Upper lobe of left lung (tissue), 6 donors: ENCODE measurements at regions not wholly inside any gene's neighbourhood (a gene's known extent, or its start where the extent isn't known, plus 50 kb on each side); places are given as distances from the start of the nearest gene placed in this dataset.

Experiments used
- ATAC-seq, 2 donors: fragments of 200-7000 bp; cut with Tn5 transposase; one replicate each; pipeline ENCODE4 v1.9.1; 2022; ENCODE audit warnings: mild to moderate bottlenecking in 2 of 2, moderate library complexity in 2 of 2; ENCODE audit not compliant: low FRiP score in 2 of 2
- DNase-seq, 2 donors: peaks; one replicate each; pipeline ENCODE4 v3.0.0-alpha.2; 2019 to 2020
- H3K27ac ChIP-seq, 4 donors: fragments of 200-600 bp; sonication (generic); one replicate each; pipeline ENCODE4 v1.5.1; 2016 to 2019
- H3K27me3 ChIP-seq, 4 donors: fragments of 200-600 bp; sonication (generic); one replicate each; pipeline ENCODE4 v1.5.1; 2017 to 2019
- H3K36me3 ChIP-seq, 4 donors: fragments of 200-600 bp; sonication (generic); one replicate each; pipeline ENCODE4 v1.5.1; 2016 to 2019
- H3K4me1 ChIP-seq, 4 donors: fragments of 200-600 bp; sonication (generic); one replicate each; pipeline ENCODE4 v1.5.1; 2018 to 2019
- H3K4me3 ChIP-seq, 4 donors: fragments of 200-600 bp; sonication (generic); one replicate each; pipeline ENCODE4 v1.5.1; 2017 to 2019; ENCODE audit warnings: mild to moderate bottlenecking in 2 of 4, moderate library complexity in 1 of 4
- H3K9me3 ChIP-seq, 4 donors: fragments of 200-600 bp; sonication (generic); one replicate each; pipeline ENCODE4 v1.5.1; 2018 to 2019
- EP300 ChIP-seq, 4 donors: sonication (generic); formaldehyde crosslinking; IDR thresholded peaks; one replicate each; pipeline ENCODE4 v1.5.1; 2017; ENCODE audit warnings: antibody characterized with exemption in 4 of 4, control low read depth in 2 of 4
- POLR2A ChIP-seq, 4 donors: fragments of 450-650 bp; IDR thresholded peaks; one replicate each; pipeline ENCODE4 v1.5.1; 2016 to 2017; ENCODE audit warnings: antibody characterized with exemption in 4 of 4, mild to moderate bottlenecking in 2 of 4
- POLR2AphosphoS5 ChIP-seq, 2 donors: sonication (generic); formaldehyde crosslinking; IDR thresholded peaks; one replicate each; pipeline ENCODE4 v1.5.1; 2017; ENCODE audit warnings: antibody characterized with exemption in 2 of 2
- WGBS, 2 donors: methylation state at CpG; one replicate each; pipeline ENCODE4 v1.1.5; 2017 to 2018; 5-methylcytosine and 5-hydroxymethylcytosine counted together
- TF ChIP-seq, protein P1 (sequence below), 6 experiments: fragments of 450-650 bp in 4 of 6; fragments of 200-600 bp in 2 of 6; sonication (generic) in 2 of 6; IDR thresholded peaks; one replicate each; pipeline ENCODE4 v1.5.1; 2016 to 2019; ENCODE audit warnings: antibody characterized with exemption in 6 of 6
- donor health status: DM: no; HTN: no; CAD: no; lungs with moderate emphysema.
- donor health status: DM: no; HTN: yes; CAD: no; lungs with severe emphysema.

DNA sequence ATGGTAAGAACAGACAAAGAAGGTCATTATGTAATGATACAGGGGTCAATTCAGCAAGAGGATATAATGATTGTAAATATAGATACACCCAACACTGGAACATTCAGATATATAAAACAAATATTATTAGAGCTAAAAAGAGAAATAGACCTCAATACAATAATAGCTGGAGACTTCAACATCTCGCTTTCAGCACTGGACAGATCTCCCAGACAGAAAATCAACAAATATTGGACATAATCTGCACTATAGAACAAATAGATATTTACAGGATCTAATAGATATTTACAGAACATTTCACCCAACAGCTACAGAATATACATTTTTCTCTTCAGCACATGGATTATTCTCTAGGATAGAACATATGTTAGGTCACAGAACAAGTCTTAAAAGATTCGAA lies 190.6 kb upstream of the RFX3 start:
- DNase-seq (no peak), ATAC-seq (no peak)
- Histone ChIP-seq H3K4me3 (no peak overlapping the region), H3K36me3 (no peaks in the 10 kb centered on the region), H3K27ac (no peak overlapping the region), H3K9me3 (no peaks in the 10 kb centered on the region), H3K27me3 (no peaks in the 10 kb centered on the region), H3K4me1 (no peaks in the 10 kb centered on the region)
- 77 to 83% methylated on average over 2 of the region's 2 CpGs for WGBS, 2 donors
- TF ChIP-seq POLR2A (IDR thresholded peaks at IDR 0.05) (no peak), EP300 (IDR thresholded peaks at IDR 0.05) (no peak), POLR2AphosphoS5 (IDR thresholded peaks at IDR 0.05) (no peak)
- TF ChIP-seq, protein P1, sequence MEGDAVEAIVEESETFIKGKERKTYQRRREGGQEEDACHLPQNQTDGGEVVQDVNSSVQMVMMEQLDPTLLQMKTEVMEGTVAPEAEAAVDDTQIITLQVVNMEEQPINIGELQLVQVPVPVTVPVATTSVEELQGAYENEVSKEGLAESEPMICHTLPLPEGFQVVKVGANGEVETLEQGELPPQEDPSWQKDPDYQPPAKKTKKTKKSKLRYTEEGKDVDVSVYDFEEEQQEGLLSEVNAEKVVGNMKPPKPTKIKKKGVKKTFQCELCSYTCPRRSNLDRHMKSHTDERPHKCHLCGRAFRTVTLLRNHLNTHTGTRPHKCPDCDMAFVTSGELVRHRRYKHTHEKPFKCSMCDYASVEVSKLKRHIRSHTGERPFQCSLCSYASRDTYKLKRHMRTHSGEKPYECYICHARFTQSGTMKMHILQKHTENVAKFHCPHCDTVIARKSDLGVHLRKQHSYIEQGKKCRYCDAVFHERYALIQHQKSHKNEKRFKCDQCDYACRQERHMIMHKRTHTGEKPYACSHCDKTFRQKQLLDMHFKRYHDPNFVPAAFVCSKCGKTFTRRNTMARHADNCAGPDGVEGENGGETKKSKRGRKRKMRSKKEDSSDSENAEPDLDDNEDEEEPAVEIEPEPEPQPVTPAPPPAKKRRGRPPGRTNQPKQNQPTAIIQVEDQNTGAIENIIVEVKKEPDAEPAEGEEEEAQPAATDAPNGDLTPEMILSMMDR (IDR thresholded peaks at IDR 0.05): no peak

DNA sequence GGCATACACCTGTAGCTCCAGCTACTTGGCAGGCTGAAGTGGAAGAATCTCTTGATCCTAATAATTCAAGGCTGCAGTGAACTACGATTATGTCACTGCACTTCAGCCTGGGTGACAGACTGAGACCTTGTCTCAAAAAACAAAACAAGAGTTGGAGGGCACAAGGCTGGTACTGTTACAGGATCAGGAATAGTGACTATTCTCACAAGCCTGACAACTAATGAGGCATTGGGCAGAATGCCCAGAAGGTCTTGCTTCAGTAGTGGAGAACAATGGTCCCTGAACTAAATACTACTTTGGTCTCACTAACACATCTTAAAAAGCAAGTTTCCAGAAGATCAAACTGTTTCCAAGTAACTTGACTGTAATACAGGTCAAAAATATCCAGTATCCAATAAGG lies 182.9 kb upstream of the RFX3 start:
- Histone ChIP-seq H3K4me1 (no peaks in the 10 kb centered on the region), H3K9me3 (no peaks in the 10 kb centered on the region), H3K27ac (no peak overlapping the region), H3K36me3 (no peaks in the 10 kb centered on the region), H3K27me3 (no peaks in the 10 kb centered on the region), H3K4me3 (no peak overlapping the region)
- no peak for DNase-seq
- 46 to 50% methylated on average over 1 of the region's 1 CpG for WGBS, 2 donors
- no peak for TF ChIP-seq POLR2AphosphoS5 (IDR thresholded peaks at IDR 0.05)
- no peak for TF ChIP-seq EP300 (IDR thresholded peaks at IDR 0.05)
- TF ChIP-seq POLR2A (IDR thresholded peaks at IDR 0.05): no peak
- TF ChIP-seq, protein P1 (IDR thresholded peaks at IDR 0.05): no peak
- no peak for ATAC-seq

DNA sequence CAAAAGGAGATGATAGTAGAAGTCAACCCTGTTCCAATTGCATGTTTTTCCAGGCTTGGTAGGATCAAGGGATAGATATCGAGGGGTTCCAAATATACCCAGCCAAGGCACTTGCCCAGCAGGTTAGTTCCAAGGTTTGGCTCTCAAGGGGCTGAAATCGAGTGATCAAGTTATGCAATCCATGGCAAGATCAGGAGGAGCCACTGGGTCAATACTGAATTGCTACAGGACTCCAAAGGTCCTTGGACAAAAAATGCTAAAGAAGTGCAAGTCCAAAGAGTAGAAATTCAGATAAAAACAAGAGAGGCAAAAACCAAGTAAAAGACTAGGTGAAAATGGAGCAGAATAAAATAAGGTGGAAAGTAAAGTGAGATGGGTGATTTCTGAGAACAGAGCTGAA lies 179.1 kb upstream of the RFX3 start:
- no peak for ATAC-seq
- WGBS, 2 donors: 66 to 79% methylated on average over 2 of the region's 2 CpGs

DNA sequence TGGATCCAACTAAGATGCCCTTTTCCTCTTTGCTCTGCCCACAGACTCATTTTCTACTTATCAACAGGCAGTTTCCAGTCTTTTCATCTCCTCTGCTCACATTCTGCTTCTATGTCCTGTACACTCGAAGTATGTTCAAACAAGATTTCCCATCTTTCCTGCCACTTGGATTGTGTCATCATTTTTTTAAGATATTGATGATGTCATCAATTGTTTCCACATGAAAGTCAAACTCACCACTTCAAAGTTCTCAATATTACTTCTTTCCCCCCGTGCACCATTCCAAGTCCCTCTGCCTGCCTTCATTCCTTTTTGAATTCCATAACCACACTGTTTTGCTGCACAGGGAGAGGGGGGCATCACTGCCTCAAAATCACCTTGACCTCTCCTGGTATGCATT lies 175.0 kb upstream of the RFX3 start:
- whole genome bisulfite sequencing, 2 donors: 54 to 59% methylated on average over 2 of the region's 2 CpGs
- Histone ChIP-seq H3K4me3 (no peak overlapping the region), H3K4me1 (peaks cover 0 to 8% (median 1%) of the 10 kb centered on the region in 4 donors), H3K27me3 (no peaks in the 10 kb centered on the region), H3K36me3 (no peaks in the 10 kb centered on the region), H3K27ac (no peak overlapping the region), H3K9me3 (no peaks in the 10 kb centered on the region)
- ATAC-seq (no peak), DNase-seq (no peak)
- TF ChIP-seq POLR2A (IDR thresholded peaks at IDR 0.05): no peak
- TF ChIP-seq, protein P1 (IDR thresholded peaks at IDR 0.05): no peak
- no peak for TF ChIP-seq POLR2AphosphoS5 (IDR thresholded peaks at IDR 0.05)
- no peak for TF ChIP-seq EP300 (IDR thresholded peaks at IDR 0.05)

More for the DNA sequence above, 179.1 kb upstream of the RFX3 start:
- DNase-seq: no peak
- H3K27me3 ChIP-seq: no peaks in the 10 kb centered on the region
- no peaks in the 10 kb centered on the region for H3K9me3 ChIP-seq
- TF ChIP-seq POLR2A (IDR thresholded peaks at IDR 0.05) (no peak), EP300 (IDR thresholded peaks at IDR 0.05) (no peak), POLR2AphosphoS5 (IDR thresholded peaks at IDR 0.05) (no peak)
- TF ChIP-seq, protein P1 (IDR thresholded peaks at IDR 0.05): no peak
- H3K4me3 ChIP-seq: no peak overlapping the region
- no peaks in the 10 kb centered on the region for H3K36me3 ChIP-seq
- peaks cover 0 to 5% (median under 1%) of the 10 kb centered on the region in 4 donors for H3K4me1 ChIP-seq
- no peak overlapping the region for H3K27ac ChIP-seq

DNA sequence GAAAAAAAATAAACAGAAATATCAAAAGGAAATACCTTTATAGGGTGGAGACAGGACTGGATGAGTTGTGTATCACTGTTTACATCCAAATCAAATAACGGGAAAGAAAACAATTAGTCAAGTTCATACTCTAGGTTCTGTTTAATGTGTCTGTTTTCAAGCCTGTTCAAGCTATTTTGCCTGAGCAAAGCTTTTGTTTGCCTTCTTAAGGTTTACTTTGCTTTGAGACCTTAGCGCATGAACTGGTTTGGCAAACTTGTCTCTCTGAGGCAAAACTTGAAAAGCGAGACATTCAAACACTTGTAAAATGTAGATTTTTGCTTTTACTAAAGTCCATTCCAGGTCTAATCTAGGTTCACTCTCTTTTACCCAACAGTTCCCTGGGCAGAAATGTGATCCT lies 174.1 kb upstream of the RFX3 start:
- ATAC-seq (no peak), DNase-seq (no peak)
- Histone ChIP-seq H3K4me3 (no peak overlapping the region), H3K36me3 (no peaks in the 10 kb centered on the region), H3K9me3 (no peaks in the 10 kb centered on the region), H3K27ac (no peak overlapping the region), H3K4me1 (peaks cover 0 to 8% (median 1%) of the 10 kb centered on the region in 4 donors), H3K27me3 (no peaks in the 10 kb centered on the region)
- TF ChIP-seq POLR2AphosphoS5 (IDR thresholded peaks at IDR 0.05) (no peak), POLR2A (IDR thresholded peaks at IDR 0.05) (no peak), EP300 (IDR thresholded peaks at IDR 0.05) (no peak)
- TF ChIP-seq, protein P1 (IDR thresholded peaks at IDR 0.05): no peak
- WGBS, 2 donors: 47 to 55% methylated on average over 3 of the region's 3 CpGs
